ENCODE measurements at regions not wholly inside any gene's neighbourhood (a gene's known extent, or its start where the extent isn't known, plus 50 kb on each side); places are given as distances from the start of the nearest gene placed in this dataset.

- H3K36me3 Mint-ChIP-seq: no peaks in the 10 kb centered on the region
- no peaks in the 10 kb centered on the region for H3K27me3 Mint-ChIP-seq (ENCODE audit: low read depth in 3 of 3)
- H3K4me1 ChIP-seq (ENCODE audit: control insufficient read depth in 1 of 2, insufficient read depth in 2 of 2, low read length in 2 of 2): no peaks in the 10 kb centered on the region
- no peak overlapping the region for H3K27ac Mint-ChIP-seq
- H3K4me2 ChIP-seq (replicated peaks; ENCODE audit: extremely low read depth, low read length, poor library complexity, severe bottlenecking): no peak overlapping the region
- no peak for TF ChIP-seq CTCF (IDR thresholded peaks at IDR 0.05)
- no peaks in the 10 kb centered on the region for H3K36me3 ChIP-seq (replicated peaks in 1 of 2; ENCODE audit: control insufficient read depth in 1 of 2, insufficient read depth in 2 of 2, low read length in 2 of 2)
- no peak overlapping the region for H3K4me3 ChIP-seq (replicated peaks in 1 of 3; ENCODE audit: low read depth in 2 of 3, low read length in 3 of 3)
- H3K79me2 ChIP-seq (ENCODE audit: insufficient read depth, low read length): no peaks in the 10 kb centered on the region
- H3K27ac ChIP-seq (ENCODE audit: low read depth in 1 of 2, low read length in 2 of 2): no peak overlapping the region
- no peaks in the 10 kb centered on the region for H4K20me1 ChIP-seq (ENCODE audit: insufficient read depth, low read length)
- H2AFZ ChIP-seq (ENCODE audit: insufficient read depth, low read depth, low read length, poor library complexity, severe bottlenecking): no peak overlapping the region
- no peak overlapping the region for H3K9ac ChIP-seq (ENCODE audit: insufficient read depth, low read length, poor library complexity, severe bottlenecking)
- peaks cover 0 to 5% (median 1%) of the 10 kb centered on the region in 7 donors for H3K9me3 Mint-ChIP-seq
- WGBS (ENCODE audit: insufficient coverage): 58% methylated on average over 9 of the region's 12 CpGs
- H3K4me1 Mint-ChIP-seq: no peaks in the 10 kb centered on the region
- intact Hi-C loops (cut with micrococcal nuclease): no loop called here
- DNase-seq: no peak
- H3K4me3 Mint-ChIP-seq: no peak overlapping the region
- H3K9me3 ChIP-seq (replicated peaks in 1 of 2; ENCODE audit: control insufficient read depth in 1 of 2, insufficient read depth in 1 of 2, low read length in 2 of 2): no peaks in the 10 kb centered on the region
- H3K27me3 ChIP-seq (ENCODE audit: control insufficient read depth in 2 of 2, insufficient read depth in 2 of 2, low read length in 2 of 2): no peaks in the 10 kb centered on the region
Measured at GRCh38 chr9:119588874-119589744, 219.9 kb upstream of the BRINP1 start.

- WGBS (ENCODE audit: insufficient coverage): no CpG with 5 or more reads among the region's 1 CpG
- H2AFZ ChIP-seq (ENCODE audit: insufficient read depth, low read depth, low read length, poor library complexity, severe bottlenecking): no peak overlapping the region
- intact Hi-C loops (cut with micrococcal nuclease): no loop called here
- no peaks in the 10 kb centered on the region for H3K4me1 Mint-ChIP-seq
- no peak for TF ChIP-seq CTCF (IDR thresholded peaks at IDR 0.05)
- H3K27me3 Mint-ChIP-seq (ENCODE audit: low read depth in 3 of 3): peaks cover 0 to 2% (median 2%) of the 10 kb centered on the region in 3 donors
- H3K27me3 ChIP-seq (ENCODE audit: control insufficient read depth in 2 of 2, insufficient read depth in 2 of 2, low read length in 2 of 2): no peaks in the 10 kb centered on the region
- H4K20me1 ChIP-seq (ENCODE audit: insufficient read depth, low read length): no peaks in the 10 kb centered on the region
- H3K9me3 Mint-ChIP-seq: peaks cover 0 to under 1% (median 0%) of the 10 kb centered on the region in 7 donors
- no peaks in the 10 kb centered on the region for H3K9me3 ChIP-seq (replicated peaks in 1 of 2; ENCODE audit: control insufficient read depth in 1 of 2, insufficient read depth in 1 of 2, low read length in 2 of 2)
- no peak overlapping the region for H3K9ac ChIP-seq (ENCODE audit: insufficient read depth, low read length, poor library complexity, severe bottlenecking)
- H3K36me3 ChIP-seq (replicated peaks in 1 of 2; ENCODE audit: control insufficient read depth in 1 of 2, insufficient read depth in 2 of 2, low read length in 2 of 2): no peaks in the 10 kb centered on the region
- no peak overlapping the region for H3K4me2 ChIP-seq (replicated peaks; ENCODE audit: extremely low read depth, low read length, poor library complexity, severe bottlenecking)
- no peak overlapping the region for H3K27ac Mint-ChIP-seq
- H3K4me3 Mint-ChIP-seq: peak overlapping the region in 1 of 2 donors; percentile 6
- no peaks in the 10 kb centered on the region for H3K36me3 Mint-ChIP-seq
- no peak overlapping the region for H3K27ac ChIP-seq (ENCODE audit: low read depth in 1 of 2, low read length in 2 of 2)
- DNase-seq: no peak
- H3K4me3 ChIP-seq (replicated peaks in 1 of 3; ENCODE audit: low read depth in 2 of 3, low read length in 3 of 3): no peak overlapping the region
- H3K4me1 ChIP-seq (ENCODE audit: control insufficient read depth in 1 of 2, insufficient read depth in 2 of 2, low read length in 2 of 2): no peaks in the 10 kb centered on the region
- H3K79me2 ChIP-seq (ENCODE audit: insufficient read depth, low read length): no peaks in the 10 kb centered on the region
Measured at GRCh38 chr9:119577881-119578280, 208.6 kb upstream of the BRINP1 start.

Data from CD14-positive monocyte (primary cell).